Activated naive CD4-positive, alpha-beta T cell treated with Interleukin-2 at 50 U/mL for 16 hours (primary cell): ENCODE measurements at regions not wholly inside any gene's neighbourhood (a gene's known extent, or its start where the extent isn't known, plus 50 kb on each side); places are given as distances from the start of the nearest gene placed in this dataset.
"Not testable (repeated sequence)": the region's sequence is repeated elsewhere in the genome, so short reads cannot be mapped to it uniquely, and the experiment has no call there.

Source experiments
- DNase-seq: peaks from one replicate; pipeline ENCODE4 v3.0.0-alpha.2; 2020

GRCh38 chr5:15383021-15383420 lies 117.0 kb upstream of the FBXL7 start:
- DNase-seq, result no peak

GRCh38 chr5:15377573-15378340 lies 122.2 kb upstream of the FBXL7 start:
- DNase-seq, result no peak

DNA sequence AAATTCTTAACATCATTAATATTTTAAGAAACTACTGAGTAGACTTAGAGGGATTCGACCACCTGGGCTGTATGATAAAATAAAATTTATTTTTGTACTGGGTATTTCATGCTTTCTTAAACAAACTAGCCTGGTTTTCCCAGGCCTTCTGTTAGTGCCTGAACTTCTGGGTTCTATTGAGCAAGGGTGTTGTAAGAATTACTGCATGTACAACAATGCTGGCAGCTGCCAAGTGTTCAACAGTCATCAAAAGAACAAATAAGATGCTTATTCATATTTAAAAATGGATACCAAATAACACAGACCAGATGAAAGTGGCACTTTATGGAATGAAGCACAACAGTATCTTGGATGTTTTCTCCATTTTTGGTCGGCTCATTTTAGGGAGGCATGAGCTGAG lies 123.2 kb upstream of the FBXL7 start:
- no peak for DNase-seq

DNA sequence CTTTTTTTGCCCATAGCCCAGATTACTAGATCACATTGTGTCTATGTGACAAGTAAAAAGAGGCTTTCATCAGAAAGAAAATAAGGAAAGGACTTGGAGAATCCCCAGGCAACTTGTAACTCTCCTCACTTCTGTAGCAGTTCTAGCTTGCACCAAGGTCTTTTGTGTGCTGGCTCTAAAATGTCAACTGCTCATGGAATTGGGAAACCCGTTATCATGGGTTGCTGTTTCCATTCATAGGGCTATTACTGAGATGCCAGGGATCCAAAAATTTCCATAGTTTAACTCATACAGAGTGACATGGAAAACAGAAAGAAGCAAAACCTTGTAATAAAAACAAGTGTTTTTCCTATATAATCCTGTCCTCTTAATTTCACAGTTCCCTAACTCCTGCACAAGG lies 123.9 kb upstream of the FBXL7 start:
- DNase-seq, result no peak

DNA sequence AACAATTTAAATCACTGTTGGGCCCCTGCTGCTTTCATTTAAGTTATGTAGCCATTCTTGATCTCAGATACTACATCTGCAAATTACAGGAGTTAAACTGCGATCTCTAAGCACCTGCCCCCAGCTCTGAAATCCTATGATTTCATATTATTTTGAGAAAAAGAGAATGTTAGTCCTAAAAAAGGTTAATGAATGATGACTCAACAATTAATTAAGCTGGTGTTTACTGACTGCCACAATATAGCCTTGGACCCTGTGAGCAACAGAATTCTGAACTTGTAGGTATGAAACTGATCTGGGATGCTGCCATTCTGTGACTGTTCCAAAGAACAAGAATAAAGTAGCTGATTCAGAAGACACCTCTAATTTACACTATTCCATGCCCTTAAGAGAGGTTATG lies 124.4 kb upstream of the FBXL7 start:
- no peak for DNase-seq

GRCh38 chr5:15374886-15375285 lies 125.1 kb upstream of the FBXL7 start:
- no peak for DNase-seq

DNA sequence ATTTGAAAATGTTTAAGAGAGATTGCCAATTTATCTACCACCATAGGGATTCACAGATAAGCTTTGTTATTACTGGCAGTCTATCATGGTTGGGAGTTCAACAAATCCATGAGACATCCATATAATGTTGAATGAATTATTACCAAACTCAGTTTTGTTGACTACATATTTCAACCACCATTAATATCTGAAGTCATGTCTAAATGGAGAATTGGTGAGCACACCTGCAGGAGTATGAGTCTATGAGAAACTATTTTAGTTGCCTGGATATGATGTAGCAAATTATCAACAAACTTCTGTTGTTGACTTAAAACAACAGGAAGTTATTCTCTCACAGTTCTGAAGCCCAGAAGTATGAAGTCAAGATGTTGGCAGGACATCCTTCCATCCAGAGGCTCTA lies 126.8 kb upstream of the FBXL7 start:
- DNase-seq, result no peak

DNA sequence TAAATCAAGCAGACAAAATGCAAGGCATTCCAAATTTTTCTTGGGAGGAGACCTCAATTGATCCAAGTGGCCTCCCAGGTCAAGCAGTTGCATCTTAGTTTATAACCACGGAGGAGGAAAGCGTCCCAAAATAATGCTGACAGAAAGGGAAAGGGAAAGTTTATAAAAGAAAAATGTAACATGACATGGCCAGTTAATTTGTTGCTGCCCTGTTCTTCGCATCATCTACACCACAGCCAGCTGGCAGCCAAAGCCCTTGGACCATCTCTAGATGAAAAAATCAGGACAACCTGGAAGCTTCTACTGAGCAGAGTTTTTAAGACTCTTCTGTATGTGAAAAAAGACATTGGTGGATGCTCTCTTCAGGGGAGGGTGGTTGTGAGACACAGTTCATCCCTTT lies 128.8 kb upstream of the FBXL7 start:
- no peak for DNase-seq

DNA sequence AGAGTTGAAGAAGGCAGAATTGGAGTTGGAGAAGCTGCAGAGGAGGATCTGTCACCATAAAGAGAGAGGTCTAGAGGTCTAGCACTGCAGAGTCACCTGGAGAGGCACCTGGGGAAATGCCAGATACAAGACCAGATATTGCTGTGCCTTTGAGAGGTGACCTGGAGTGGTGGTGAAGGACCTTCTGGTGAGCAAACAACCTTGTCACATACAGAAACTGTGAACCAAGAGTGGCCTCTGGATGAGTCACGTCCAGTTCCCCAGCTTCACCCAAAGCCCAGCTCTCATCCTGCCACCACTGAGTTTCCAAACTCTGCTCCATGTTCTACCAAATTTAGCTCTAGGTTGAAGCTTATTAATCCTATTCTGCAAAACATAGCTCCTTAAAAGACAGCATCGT lies 131.1 kb upstream of the FBXL7 start:
- DNase-seq, result no peak

DNA sequence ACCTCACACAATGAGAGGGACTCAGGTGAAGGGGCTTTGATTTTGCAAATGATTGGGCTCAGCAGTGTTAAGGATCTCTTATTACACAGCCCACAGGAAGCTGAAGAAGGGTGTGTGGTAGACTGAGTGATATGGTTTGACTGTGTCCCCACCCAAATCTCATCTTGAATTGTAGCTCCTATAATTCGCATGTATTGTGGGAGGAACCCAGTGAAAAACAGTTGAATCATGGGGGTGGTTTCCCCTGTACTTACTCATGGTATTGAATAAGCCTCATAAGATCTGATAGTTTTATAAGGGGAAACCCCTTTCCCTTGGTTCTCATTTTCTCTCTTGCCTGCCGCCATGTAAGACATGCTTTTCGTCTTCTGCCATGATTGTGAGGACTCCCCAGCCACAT lies 132.5 kb upstream of the FBXL7 start:
- no peak for DNase-seq

- DNase-seq, result no peak
These were observed 133.1 kb upstream of the FBXL7 start for GRCh38 chr5:15366676-15367391.

GRCh38 chr5:15365070-15365469 lies 134.9 kb upstream of the FBXL7 start:
- no peak for DNase-seq

GRCh38 chr5:15363601-15364000 lies 136.4 kb upstream of the FBXL7 start:
- DNase-seq, result no peak

- DNase-seq, result not testable (repeated sequence)
These were observed 142.9 kb upstream of the FBXL7 start for GRCh38 chr5:15357092-15357453.

- DNase-seq, result not testable (repeated sequence)
These were observed 143.5 kb upstream of the FBXL7 start for GRCh38 chr5:15356308-15357091.

GRCh38 chr5:15354021-15354420 lies 146.0 kb upstream of the FBXL7 start:
- DNase-seq, result no peak

- no peak for DNase-seq
These were observed 146.8 kb upstream of the FBXL7 start for GRCh38 chr5:15353086-15353645.

GRCh38 chr5:15350614-15351013 lies 149.4 kb upstream of the FBXL7 start:
- no peak for DNase-seq

DNA sequence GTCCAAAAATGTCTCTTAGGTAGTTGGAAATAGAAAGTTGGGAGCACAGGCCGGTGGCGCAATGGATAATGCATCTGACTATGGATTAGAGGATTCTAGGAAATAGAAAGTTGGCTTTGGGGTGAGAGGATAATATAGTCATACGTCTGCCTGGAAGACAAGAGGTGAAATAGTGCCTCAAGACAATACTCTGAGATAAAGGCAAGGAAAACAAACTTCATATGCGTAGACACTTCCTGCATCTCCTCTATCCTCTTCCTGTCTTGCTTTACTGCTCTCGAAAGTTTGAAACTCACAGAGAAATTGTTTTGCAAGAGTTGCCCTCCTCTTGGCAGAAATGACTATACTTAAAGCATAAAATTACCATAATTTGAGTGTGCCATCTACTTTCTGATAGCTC lies 153.2 kb upstream of the FBXL7 start:
- DNase-seq, result no peak

DNA sequence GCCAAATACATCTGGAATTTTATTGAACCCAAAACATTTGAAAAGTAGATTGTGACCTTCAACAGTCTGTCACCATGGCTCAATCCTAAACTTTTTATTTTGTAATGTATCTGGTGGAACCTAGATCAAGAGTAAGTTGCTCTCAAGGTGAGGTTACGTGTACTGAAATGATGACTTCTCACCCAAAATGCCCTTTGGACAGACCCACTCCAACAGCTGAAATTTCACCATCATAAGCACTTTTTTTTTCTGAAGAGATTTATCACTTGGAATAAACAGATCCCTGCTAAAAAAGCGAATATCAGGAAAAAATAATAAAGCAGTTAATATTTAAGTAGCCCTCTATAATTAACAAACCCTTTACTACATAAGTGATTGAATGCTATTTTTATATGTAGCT lies 155.0 kb upstream of the FBXL7 start:
- DNase-seq, result no peak

DNA sequence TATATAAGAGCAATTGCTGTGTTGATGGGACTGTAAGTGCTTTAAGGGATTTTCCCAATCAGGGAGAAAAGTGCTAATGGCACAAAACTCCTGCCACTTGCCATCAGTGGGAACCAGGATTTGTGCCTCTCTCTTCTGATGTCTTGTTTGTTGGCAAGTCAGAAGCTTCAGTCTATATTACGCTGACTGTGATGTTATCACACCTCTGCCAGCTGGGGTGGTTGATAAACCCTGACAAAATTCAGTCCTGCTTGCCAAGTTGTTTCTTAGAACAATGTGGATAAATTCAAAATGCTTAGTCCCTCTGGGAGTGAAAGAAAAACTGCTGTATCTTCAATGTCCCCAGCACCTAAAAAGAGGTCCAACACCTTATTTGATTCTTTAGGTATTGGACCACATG lies 161.4 kb upstream of the FBXL7 start:
- no peak for DNase-seq

DNA sequence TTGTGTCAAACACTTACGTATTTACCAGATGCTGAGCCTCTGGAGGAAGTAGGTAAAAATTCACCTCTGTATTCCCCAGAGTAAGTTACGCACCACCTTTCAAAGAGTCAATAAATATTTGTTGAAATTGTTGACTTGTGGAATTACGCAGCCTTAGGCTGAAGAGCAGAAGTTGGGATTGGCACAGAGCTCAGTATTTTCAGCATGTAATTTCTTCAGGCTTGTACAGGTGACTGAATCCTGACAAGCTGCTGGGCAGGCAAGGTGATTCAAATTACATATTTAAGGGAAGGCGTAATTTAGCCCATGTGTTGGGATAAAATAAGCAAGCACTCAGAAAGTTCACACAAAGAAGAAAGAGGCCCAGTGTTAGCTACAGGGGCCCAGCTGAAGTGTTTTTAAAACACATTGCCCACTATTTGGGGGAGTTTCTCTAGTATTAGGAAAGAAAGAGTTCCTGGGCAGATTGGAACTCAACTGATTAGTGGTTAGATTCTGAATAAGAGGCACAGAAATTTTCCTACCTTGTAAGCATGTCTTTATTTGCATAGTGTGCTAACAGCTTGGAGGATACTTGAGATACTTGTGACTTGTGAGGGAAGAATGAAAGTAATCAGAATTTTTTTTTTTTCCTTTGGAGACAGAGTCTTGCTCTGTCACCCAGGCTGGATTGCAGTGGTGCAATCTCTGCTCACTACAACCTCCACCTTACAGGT lies 165.3 kb upstream of the FBXL7 start:
- DNase-seq, result no peak

DNA sequence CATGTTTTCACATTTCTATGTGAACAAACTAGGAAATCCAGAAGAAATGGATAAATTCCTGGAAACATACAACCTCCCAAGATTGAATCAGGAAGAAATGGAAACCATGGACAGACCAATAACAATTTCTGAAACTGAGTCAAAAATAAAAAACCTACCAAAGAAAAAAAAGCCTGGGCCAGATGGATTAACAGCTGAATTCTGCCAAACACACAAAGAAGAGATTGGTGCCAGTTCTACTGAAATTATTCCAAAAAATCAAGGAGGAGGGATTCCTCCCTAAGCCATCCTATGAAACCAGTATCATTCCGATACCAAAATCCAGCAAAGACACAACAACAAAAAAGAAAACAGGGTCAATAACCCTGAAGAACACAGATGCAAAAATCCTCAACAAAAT lies 166.9 kb upstream of the FBXL7 start:
- DNase-seq, result no peak
